HG02798 (cell line): ENCODE measurements at regions not wholly inside any gene's neighbourhood (a gene's known extent, or its start where the extent isn't known, plus 50 kb on each side); places are given as distances from the start of the nearest gene placed in this dataset.

ENCODE experiments used
- ATAC-seq: cut with Tn5 transposase; IDR thresholded peaks from one replicate; pipeline ENCODE4 v1.9.1; 2021; ENCODE audit warnings: mild to moderate bottlenecking; ENCODE audit not compliant: unreplicated experiment, poor library complexity

DNA sequence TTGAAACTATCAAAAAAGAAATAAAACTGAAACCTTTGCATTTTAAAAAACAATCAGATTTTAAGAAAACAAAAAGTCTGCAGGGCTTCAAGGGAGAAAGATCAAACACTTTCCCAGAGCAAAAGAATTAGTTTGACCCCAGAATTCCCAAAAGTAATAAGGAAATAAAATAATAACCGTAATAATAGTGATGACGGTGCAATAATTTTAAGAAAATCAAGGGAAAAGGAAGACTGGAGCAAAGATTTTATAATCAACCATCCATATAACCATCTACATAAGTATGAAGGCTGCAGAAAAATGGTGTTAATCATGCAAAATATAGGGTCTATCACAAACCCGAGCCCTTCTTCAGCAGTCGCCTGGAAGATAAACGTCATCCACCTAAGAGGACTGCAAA is 634.8 kb downstream of the GALR1 start:
- ATAC-seq, result no peak

DNA sequence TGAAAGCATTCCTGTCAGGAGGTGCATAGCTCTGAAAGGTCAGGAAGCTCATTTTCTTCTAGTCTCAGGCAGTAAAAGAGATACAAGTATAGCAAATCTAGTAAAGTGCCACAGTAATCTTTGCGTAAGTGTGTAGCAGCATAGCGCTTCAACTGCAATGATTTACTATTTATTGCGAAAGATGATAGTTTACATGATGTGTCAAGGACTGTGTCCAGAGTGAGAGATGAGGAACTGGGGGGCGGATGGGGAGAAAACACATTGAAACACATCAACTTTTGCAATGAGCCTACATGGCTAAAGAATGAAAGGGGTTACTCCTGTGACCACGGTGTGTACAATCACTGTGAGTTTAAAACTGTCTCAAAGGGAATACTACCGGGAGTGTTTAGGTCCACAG is 644.4 kb downstream of the GALR1 start:
- ATAC-seq, result no peak

DNA sequence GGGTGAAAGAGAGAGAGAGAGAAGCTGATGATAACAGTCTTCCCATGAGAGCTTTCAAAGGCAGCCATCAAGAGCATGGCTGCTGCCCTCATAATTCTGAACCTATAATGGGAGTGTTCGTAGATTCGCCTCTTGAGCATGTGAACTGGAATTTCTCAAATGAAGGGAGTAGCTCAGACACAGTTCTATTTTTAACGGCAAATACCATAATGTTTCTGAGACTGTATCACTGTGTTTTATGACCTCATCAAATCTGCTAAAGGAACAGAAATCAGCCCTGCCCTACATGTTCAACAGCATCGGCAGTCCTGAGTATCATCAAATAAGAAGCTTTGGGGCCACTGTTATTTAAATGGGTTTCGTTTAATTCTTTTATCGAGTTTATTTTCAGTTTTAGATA is 645.6 kb downstream of the GALR1 start:
- ATAC-seq, result no peak

GRCh38 chr18:77896586-77897252 is 647.1 kb downstream of the GALR1 start:
- ATAC-seq, result no peak

DNA sequence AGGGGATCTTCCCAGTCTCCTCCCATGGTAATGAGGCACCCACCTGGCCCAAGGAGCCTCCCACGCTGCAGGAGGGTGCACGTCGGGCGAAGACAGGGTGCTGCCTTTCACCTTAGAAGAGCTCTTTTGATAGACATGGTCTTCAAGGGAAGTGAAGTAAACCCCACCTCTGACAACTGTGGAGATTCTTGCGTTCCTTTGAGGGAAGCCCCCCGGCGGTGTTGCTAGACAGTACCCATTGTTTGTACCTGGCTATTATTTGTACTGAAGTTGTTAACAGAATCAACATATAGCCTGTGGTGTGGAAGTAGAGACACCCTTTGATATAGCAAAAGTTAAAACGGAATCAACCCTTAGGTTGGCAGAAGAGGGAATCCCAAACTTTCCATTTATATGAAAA is 648.0 kb downstream of the GALR1 start:
- no peak for ATAC-seq

DNA sequence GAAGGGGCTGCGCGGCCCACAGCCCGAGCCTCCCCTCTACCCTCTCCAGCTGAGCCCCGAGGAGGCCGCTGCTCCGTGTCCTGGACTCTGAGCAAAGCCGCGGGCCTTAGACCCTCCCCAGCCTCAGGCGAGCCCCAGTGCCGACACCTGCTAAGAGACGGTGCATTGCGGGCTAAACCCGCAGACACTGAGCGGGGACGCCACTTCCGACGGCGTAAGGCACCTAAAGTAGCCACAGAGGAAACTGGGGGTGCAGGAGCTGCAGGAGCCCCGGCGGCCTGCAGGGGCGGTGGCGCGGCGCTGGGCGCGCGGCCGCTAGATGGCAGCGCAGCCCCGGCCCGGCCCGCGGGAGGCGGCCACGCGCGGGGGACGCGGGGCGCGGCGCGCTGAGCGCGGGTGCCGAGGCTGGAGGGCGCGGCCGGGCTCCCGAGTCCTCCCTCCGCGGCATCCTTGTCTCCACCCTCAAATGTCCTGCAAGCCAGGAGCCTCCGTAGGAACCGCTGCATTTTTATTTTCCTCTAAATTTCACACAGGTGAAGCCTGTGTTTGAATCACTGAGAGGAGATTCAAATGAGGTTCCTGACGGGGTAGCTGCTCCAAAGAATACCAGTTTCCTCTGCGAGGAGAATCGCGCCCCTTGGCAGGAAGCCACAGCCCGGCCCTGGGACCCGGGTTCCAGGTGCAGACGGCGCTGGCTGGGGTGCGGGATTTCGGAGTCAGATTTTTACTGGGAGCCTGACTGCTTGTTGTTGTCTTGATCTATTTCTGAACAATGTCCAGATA is 650.5 kb downstream of the GALR1 start:
- ATAC-seq, result peak; percentile 99

DNA sequence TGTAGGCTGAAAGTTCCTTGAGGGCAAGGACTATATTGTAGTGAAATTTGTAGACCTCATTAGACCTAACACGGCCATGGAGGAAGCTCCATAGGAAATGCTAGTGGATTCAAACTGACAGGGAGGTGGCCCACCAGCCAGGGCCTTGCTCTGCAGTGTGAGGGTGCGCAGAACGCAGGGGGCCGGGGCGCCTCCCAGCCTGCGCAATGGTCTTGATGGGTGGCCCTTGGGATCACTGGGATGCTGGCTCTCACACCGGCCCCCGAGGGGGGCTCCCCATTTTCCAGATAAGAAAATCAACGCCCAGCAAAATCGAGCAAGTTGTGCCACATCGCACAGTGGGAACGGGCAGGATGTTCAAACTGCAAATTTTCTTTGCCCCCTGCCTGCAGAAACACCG is 655.4 kb downstream of the GALR1 start:
- no peak for ATAC-seq

DNA sequence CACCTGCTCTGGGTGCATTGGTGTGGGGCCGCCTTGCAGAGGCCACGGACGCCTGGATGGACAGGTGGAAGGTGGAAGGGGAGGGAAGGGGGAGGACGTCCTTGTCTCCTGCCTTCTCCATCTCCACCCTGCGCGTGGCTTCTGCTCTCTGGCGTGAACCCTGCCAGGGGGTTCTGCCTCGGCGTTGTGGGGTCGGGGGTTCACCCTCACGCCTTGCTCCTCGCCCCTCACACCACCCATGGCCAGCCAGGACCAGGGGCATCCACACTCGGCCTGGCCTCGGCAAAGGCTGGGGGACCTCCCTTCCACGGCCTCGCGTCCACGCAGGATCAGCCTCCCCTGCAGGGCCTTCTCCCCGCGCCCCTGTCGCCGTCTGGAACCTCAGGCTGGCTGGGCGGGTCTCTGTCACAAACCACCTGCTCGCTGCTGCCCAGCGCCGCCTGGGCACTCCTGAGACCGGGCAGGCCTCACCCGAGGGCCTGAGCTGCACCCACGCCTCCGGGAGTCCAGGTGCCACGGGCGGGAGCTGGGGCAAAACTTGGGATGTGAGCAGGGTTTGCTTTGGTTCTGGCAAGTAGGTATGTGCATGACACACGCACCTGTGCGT is 655.9 kb downstream of the GALR1 start:
- ATAC-seq, result no peak

GRCh38 chr18:77906103-77906892 is 656.6 kb downstream of the GALR1 start:
- ATAC-seq, result no peak

DNA sequence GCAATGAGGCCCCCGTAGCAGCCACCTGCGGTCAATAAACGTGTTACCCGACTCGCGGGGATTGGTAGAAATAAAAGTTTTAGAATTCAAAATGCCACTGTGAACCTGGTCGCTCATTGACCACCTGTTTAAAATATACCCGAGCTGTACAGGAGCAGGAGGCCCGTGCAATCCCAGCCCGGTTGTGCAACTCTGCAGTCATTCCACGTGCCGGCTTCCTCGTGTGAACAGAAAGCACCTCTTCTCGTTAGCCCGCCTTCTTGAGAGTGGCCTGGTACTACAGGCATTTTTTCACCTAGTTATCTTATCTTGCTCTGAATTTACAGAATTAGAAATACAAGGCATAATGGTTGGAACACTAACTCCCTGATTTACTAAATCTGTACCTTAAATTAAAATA is 660.7 kb downstream of the GALR1 start:
- ATAC-seq, result no peak

- no peak for ATAC-seq
These were observed 662.4 kb downstream of the GALR1 start for GRCh38 chr18:77911971-77912605.

- ATAC-seq, result no peak
These were observed 669.1 kb downstream of the GALR1 start for GRCh38 chr18:77918730-77919129.

DNA sequence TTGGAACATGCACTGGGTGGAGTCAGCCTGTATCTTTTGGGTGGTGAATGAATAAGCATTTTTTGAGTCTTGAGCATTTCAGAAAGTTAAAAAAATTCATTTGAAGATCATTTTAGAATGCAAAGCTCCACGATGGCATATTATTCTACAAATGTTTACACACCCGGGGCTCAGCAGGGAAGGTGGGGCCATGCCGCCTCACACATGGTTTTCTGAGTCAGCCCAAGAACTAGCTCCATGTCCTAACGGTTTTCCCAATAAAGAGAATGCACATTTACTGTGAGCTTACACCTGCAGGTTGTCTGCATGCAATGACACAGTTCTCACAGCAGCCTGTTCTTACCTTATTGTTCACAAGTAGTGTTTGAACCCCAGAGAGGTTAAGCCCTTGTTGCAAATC is 670.3 kb downstream of the GALR1 start:
- no peak for ATAC-seq

GRCh38 chr18:77935342-77935741 is 685.7 kb downstream of the GALR1 start:
- ATAC-seq, result no peak

DNA sequence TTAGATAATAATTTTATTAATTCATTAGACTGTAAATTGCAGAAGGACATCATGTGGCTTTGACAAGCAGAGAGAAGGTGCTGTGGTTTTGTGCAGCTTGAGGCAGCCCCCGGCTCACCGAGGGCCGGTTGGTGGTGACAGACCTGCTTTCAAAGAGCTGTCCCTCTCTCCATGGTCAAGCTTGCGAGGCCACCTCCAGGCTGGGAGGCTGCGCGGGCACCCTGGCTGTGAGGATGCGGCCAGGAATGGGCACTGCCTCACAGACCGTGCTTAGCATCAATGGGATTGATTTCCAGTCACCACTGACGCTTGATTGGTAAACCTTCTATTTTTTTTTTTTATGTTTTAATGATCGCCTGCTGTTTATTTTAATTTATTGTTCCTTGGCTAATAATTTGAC is 690.9 kb downstream of the GALR1 start:
- no peak for ATAC-seq

GRCh38 chr18:77944533-77944932 is 694.9 kb downstream of the GALR1 start:
- ATAC-seq, result no peak

GRCh38 chr18:77948567-77948966 is 698.9 kb downstream of the GALR1 start:
- ATAC-seq, result no peak

- no peak for ATAC-seq
These were observed 699.8 kb downstream of the GALR1 start for GRCh38 chr18:77949355-77949973.

DNA sequence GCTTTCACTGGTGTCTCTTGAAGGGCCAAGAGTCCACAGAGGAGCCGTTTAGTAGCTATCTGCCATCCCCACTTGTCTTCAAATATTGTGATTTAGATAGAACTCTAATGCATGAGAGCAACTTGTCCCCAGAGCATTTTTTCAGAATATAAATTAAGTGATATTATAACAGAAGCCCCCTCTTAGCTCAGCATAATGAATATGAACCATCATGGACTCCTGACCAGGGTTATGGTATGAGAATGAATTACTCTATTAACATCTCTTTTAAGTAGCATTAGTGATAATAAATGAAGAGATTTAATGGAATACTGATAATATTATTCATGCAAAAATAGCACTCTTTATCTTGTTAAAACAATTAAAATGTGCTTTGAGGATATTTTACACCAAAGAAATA is 709.6 kb downstream of the GALR1 start:
- no peak for ATAC-seq
